K562 (cell line): ENCODE measurements at regions not wholly inside any gene's neighbourhood (a gene's known extent, or its start where the extent isn't known, plus 50 kb on each side); places are given as distances from the start of the nearest gene placed in this dataset.

Source experiments
- ETV1 ChIP-seq: fragments of 450-650 bp; conservative IDR thresholded peaks from 2 replicates; pipeline ENCODE4 v1.6.1; 2016; ENCODE audit warnings: missing genetic modification characterization, control low read depth, low read depth, missing compliant biosample characterization
- GATA2 ChIP-seq: sonication (generic); formaldehyde crosslinking; IDR thresholded peaks from 2 replicates; pipeline ENCODE4 v1.4.0; 2020; ENCODE audit warnings: mild to moderate bottlenecking, missing genetic modification reagents
- NCOA2 ChIP-seq, 2 experiments: fragments of 450-650 bp; IDR thresholded peaks; 2 replicates each; pipeline ENCODE4 v1.6.1; 2018; ENCODE audit warnings: mild to moderate bottlenecking in 2 of 2, moderate library complexity in 1 of 2; ENCODE audit not compliant: partially characterized antibody in 2 of 2
- POU5F1 ChIP-seq: fragments of 150-350 bp; IDR thresholded peaks from 2 replicates; pipeline ENCODE4 v1.6.1; 2014; ENCODE audit warnings: borderline replicate concordance, low read length, low read depth, mild to moderate bottlenecking; ENCODE audit not compliant: partially characterized antibody
- RAD51 ChIP-seq: fragments of 450-650 bp; IDR thresholded peaks from 2 replicates; pipeline ENCODE4 v1.7.1; 2016; ENCODE audit warnings: low read depth, mild to moderate bottlenecking, borderline replicate concordance
- SMARCE1 ChIP-seq: fragments of 450-650 bp; IDR thresholded peaks from 2 replicates; pipeline ENCODE4 v1.7.1; 2016; ENCODE audit warnings: mild to moderate bottlenecking
- ZNF24 ChIP-seq: fragments of 450-650 bp; IDR thresholded peaks from 2 replicates; pipeline ENCODE4 v1.6.1; 2016
- TF ChIP-seq, protein P1 (sequence below): fragments of 250-450 bp; sonication (Bioruptor Pico); IDR thresholded peaks from 2 replicates; pipeline ENCODE4 v1.8.0; 2021; ENCODE audit warnings: moderate library complexity, mild to moderate bottlenecking, inconsistent platforms
- TF ChIP-seq, protein P2 (sequence below): sonication (generic); formaldehyde crosslinking; IDR thresholded peaks from 2 replicates; pipeline ENCODE4 v1.5.0; 2020; ENCODE audit warnings: missing genetic modification reagents
- TF ChIP-seq, protein P3 (sequence below): sonication (generic); formaldehyde crosslinking; IDR thresholded peaks from 2 replicates; pipeline ENCODE4 v1.8.0; 2023; ENCODE audit warnings: mild to moderate bottlenecking, missing genetic modification reagents

DNA sequence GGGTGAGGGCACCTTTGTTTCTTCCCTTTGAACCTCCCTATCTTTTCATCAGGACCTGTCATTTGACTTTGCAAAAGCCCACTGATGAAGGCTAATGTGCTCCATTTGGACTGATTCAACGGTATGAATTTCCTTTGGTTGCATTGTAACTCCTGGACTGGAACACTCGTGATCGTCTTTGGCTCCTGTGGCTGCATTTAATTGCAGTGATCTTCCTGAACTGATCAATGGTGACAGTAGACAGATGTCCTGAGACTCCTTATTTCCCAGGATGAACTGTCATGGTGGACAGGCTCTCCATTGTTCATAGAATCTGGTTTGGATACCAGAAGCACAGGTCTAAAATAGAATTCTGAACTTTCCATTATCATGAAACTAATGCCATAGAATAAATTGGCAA, 224.8 kb upstream of the GAP43 start (continued):
- TF ChIP-seq, protein P1, sequence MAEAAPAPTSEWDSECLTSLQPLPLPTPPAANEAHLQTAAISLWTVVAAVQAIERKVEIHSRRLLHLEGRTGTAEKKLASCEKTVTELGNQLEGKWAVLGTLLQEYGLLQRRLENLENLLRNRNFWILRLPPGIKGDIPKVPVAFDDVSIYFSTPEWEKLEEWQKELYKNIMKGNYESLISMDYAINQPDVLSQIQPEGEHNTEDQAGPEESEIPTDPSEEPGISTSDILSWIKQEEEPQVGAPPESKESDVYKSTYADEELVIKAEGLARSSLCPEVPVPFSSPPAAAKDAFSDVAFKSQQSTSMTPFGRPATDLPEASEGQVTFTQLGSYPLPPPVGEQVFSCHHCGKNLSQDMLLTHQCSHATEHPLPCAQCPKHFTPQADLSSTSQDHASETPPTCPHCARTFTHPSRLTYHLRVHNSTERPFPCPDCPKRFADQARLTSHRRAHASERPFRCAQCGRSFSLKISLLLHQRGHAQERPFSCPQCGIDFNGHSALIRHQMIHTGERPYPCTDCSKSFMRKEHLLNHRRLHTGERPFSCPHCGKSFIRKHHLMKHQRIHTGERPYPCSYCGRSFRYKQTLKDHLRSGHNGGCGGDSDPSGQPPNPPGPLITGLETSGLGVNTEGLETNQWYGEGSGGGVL (CRISPR knock-in tag): no peak
- TF ChIP-seq, protein P2, sequence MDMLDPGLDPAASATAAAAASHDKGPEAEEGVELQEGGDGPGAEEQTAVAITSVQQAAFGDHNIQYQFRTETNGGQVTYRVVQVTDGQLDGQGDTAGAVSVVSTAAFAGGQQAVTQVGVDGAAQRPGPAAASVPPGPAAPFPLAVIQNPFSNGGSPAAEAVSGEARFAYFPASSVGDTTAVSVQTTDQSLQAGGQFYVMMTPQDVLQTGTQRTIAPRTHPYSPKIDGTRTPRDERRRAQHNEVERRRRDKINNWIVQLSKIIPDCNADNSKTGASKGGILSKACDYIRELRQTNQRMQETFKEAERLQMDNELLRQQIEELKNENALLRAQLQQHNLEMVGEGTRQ (CRISPR knock-in tag): no peak
- TF ChIP-seq SMARCE1 (no peak), POU5F1 (no peak), ZNF24 (no peak), GATA2 (CRISPR knock-in tag) (no peak), NCOA2 (IDR thresholded peaks at IDR 0.05; ENCODE audit: partially characterized antibody in 2 of 2) (no peak), ETV1 (no peak), RAD51 (no peak)
- TF ChIP-seq, protein P3, sequence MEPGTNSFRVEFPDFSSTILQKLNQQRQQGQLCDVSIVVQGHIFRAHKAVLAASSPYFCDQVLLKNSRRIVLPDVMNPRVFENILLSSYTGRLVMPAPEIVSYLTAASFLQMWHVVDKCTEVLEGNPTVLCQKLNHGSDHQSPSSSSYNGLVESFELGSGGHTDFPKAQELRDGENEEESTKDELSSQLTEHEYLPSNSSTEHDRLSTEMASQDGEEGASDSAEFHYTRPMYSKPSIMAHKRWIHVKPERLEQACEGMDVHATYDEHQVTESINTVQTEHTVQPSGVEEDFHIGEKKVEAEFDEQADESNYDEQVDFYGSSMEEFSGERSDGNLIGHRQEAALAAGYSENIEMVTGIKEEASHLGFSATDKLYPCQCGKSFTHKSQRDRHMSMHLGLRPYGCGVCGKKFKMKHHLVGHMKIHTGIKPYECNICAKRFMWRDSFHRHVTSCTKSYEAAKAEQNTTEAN (CRISPR knock-in tag): no peak
